Stimulated activated CD4-positive, alpha-beta T cell treated with anti-CD3 and anti-CD28 coated beads, Interleukin-4, amount 100 ng/mL, for 48 hours (primary cell): ENCODE measurements at regions not wholly inside any gene's neighbourhood (a gene's known extent, or its start where the extent isn't known, plus 50 kb on each side); places are given as distances from the start of the nearest gene placed in this dataset.
"Not testable (repeated sequence)": the region's sequence is repeated elsewhere in the genome, so short reads cannot be mapped to it uniquely, and the experiment has no call there.

Source experiments
- DNase-seq, 2 donors: peaks; one replicate each; pipeline ENCODE4 v3.0.0-alpha.2; 2020; ENCODE audit warnings: low read depth in 2 of 2

DNA sequence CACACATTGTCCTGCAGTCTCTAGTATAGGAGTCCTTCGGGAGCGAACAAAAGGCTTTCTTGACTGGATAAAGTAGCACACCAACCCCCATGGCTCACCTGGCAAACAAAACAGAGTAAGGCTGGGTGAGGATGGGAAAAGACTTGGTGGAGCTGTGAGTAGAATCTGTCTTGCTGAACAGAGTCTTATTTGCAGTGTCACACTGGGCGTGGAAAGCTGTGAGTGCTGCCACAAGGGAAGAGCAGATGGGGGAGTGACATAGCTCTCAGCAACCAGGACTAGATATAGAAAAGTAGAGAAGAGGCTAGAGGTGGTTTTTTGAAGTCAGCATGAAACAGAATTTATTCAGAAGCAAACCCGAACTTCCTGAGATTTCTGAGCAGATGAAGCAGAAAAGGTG lies 137.2 kb upstream of the ESX1 start:
- no peak for DNase-seq

DNA sequence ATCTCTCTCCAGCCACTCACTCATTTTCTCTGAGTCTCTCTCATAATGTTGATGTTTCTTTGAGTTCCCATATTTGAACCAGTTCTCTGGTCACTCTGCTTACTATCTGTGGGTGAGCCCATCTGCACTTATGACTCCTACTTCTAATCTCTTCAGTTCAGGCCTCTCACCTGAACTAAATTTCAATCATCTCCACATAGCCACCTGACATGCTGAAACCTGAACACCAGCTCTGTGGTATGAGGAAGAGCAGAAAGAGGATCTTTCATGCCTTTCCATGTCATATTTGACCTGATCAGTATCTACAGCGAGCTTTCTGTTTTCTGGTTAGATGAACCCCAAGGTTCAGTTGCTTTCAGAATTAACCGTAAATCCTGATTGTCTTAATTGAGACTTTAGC lies 122.2 kb upstream of the ESX1 start:
- no peak for DNase-seq

- DNase-seq, result no peak
Measured at GRCh38 chrX:104372547-104372946, 117.8 kb upstream of the ESX1 start.

DNA sequence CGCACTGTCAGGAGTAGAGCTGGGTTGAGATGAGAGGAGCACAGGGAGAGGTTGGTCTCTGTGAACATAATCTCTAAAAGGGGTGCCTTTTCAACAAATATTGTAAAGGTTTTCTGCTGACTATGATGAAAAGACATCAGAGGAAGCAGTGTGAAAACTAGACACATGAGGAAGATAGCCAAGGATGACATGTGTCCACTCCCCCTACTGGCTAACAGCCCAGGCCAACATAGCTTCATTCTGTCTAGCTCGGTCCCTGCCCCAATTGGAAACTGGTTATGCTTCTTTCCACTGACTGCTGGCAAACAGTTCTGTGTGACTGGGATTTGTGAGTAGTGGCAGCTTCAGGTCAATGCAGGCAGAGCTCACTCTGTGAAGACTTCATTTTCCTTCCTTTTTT lies 115.4 kb upstream of the ESX1 start:
- DNase-seq, result no peak

GRCh38 chrX:104360774-104361173 lies 106.0 kb upstream of the ESX1 start:
- DNase-seq, result not testable (repeated sequence)

- no peak for DNase-seq
Measured at GRCh38 chrX:104359124-104359523, 104.4 kb upstream of the ESX1 start.

DNA sequence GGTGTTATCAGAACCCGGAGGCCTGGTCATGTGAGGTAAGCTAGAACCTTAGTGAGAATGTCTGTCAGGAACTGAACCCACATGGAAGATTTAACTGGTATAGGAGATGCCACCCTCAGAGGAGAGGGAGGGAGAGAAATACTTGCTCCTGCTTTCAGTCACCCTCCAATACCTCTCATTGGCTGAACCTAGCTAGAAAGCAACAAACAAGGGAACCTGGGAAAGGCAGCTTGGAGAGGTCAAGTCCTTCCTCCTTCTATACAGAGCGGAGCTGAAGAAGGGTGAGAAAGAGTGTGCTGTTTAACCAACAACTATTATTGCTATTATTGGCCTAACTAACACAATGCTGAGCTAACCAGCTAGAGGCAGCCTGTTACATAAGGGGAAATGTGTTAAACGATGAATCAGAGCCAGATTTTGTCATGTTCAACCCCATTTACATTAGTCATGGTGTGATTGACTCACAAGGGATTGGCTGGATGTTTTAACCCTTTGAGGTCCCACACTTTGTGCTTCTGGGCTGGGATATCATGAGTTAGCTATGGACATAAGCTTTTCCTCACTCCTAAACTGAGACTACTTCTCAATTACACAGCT lies 96.5 kb upstream of the ESX1 start:
- DNase-seq, result no peak

- no peak for DNase-seq
Measured at GRCh38 chrX:104347860-104348259, 93.1 kb upstream of the ESX1 start.

GRCh38 chrX:104343428-104344129 lies 88.8 kb upstream of the ESX1 start:
- peak in 1 of 2 donors; percentile 4 for DNase-seq

GRCh38 chrX:104342065-104342464 lies 87.3 kb upstream of the ESX1 start:
- DNase-seq, result no peak

- DNase-seq, result no peak
Measured at GRCh38 chrX:104335756-104336155, 81.0 kb upstream of the ESX1 start.

GRCh38 chrX:104334971-104335370 lies 80.2 kb upstream of the ESX1 start:
- DNase-seq, result no peak

GRCh38 chrX:104330966-104331365 lies 76.2 kb upstream of the ESX1 start:
- no peak for DNase-seq

DNA sequence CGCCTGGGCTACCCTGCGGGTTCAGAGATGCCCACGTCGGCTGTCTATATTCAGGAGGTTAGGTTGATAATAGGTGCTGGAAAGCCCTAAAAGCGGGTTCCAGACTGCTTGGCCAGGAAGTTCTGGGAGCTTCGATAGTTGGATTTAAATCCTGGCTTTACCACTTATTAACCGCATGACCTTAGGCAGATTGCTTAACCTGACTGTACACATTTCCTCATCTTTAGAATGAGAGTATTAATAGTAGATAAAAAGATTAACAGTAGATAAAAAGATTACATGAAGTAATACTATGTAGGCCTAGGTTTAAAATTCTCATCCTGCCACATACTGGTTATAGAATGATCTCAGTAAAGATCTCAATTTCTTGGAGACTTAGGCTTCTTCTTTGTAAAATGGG lies 75.0 kb upstream of the ESX1 start:
- DNase-seq, result no peak

GRCh38 chrX:104325213-104325585 lies 70.5 kb upstream of the ESX1 start:
- no peak for DNase-seq

- no peak for DNase-seq
Measured at GRCh38 chrX:104324461-104325212, 69.9 kb upstream of the ESX1 start.

DNA sequence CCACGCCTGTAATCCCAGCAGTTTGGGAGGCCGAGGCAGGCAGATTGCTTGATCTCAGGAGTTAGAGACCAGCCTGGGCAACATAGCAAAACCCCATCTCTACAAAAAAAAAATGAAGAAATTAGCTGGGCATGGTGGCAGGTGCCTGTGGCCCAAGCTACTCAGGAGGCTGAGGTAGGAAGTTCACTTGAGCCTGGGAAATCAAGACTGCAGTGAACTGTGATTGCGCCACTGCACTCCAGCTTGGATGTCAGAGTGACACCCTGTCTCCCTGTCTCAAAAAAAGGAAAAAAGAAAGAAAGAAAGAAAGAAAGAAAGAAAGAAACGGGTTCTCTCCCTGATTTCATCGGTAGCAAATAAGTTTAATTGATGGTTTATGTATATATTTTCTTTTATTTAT lies 64.6 kb upstream of the ESX1 start:
- no peak for DNase-seq

DNA sequence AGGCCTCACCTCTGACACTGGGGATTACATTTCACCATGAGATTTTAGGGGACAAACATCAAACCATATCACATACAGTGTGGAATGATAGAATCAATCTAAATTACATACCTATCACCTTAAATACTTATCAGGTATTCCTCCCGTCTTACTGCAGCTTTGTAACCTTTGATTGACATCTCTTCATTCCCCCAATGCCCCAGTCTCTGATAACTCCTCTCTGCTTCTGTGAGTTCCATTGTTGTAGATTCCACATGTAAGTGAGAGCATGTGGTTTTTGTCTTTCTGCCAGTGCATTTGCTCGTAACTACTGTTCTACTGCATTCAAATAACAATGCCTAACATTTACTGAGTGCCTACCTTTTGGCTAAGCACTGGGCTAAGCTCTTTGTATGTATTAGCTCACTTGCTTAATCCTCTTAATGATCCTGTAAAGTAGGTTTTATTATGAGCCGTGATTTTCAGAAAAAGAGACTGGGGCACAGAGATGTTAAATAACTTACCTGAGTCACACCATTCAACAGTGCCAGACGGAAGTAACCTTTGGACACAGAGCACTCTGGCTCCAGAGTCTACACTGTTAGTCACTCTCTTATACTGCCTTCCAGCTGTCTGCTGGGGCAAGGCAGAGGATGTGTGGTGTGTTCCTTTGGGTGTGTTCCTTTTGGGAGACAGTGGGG lies 63.7 kb upstream of the ESX1 start:
- DNase-seq, result no peak

DNA sequence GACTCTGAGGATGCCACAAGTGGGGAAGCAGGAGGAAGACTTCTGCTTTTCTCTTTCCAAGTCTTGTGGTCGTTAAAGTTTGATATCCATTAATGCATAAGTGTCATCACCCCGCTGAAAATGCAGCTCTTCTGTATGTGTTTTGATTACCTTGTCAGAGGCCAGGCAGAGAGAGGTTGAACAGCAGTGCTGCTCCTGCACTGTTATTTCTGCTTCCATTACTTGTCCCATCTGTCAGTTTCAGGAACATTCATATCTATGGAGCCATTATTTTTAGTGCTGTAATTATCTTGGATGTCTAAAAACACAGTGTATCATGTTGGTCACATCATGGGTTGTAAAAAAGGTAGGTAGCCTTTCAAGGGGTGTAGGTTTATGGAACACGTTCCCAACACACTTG lies 62.0 kb upstream of the ESX1 start:
- no peak for DNase-seq

DNA sequence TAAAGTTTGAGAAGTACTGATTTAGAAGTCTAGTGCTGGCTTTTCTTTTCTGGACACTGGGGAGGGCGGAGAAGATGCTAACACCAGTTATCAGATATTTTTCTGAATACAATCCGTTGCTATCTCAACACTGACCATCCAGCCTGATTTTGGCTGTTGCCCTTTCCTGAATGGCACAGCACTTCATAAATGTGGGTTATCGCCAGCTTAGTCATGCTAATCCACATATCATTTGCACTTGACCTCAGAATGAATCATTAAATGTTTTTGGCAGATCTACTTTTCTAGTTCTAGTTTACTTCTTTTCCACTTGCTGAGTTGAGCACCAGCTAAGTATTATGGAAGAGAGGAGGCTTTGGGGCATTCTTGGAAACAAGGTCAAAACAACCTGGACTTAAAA lies 60.8 kb upstream of the ESX1 start:
- no peak for DNase-seq

- no peak for DNase-seq
Measured at GRCh38 chrX:104310657-104311254, 56.0 kb upstream of the ESX1 start.

DNA sequence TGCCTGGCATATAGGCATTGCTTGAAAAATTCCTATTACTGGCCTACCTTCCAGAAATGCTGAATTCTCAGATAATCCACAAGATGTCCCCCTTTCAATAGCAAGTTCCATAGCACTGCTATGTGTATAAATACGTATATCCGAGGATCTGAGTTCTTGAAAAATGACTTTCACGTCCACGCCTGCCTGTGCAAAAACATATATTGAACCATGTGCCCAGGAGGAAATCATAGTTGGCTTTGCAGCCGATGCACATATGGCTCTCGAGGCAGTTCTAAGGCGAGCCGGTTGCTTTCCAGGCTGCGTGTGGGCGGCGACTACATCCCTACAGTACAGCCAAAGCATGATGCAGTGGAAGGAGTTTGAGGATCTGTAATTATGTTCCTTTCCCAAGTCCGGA lies 55.4 kb upstream of the ESX1 start:
- no peak for DNase-seq
